ENCODE measurements at regions not wholly inside any gene's neighbourhood (a gene's known extent, or its start where the extent isn't known, plus 50 kb on each side); places are given as distances from the start of the nearest gene placed in this dataset.

- TF ChIP-seq EZH2 (IDR thresholded peaks at IDR 0.05; ENCODE audit: low read length, unreplicated experiment): no peak
- no peak for TF ChIP-seq CTCF (conservative IDR thresholded peaks at IDR 0.05; ENCODE audit: low read depth, low read length)
- DNase-seq: no peak
- H4K20me1 ChIP-seq (ENCODE audit: low read length): no peaks in the 10 kb centered on the region
- no peak overlapping the region for H2AFZ ChIP-seq (ENCODE audit: low read length)
- H3K36me3 ChIP-seq (ENCODE audit: low read depth, low read length): no peaks in the 10 kb centered on the region
- no peaks in the 10 kb centered on the region for H3F3A ChIP-seq (ENCODE audit: low read length, unreplicated experiment)
- no peaks in the 10 kb centered on the region for H3K27me3 ChIP-seq (ENCODE audit: low read length)
- POLR2A ChIA-PET (ENCODE audit: unreplicated experiment): no interaction called here
- no peaks in the 10 kb centered on the region for H3K4me1 ChIP-seq (ENCODE audit: insufficient read depth, low read length)
- no peak overlapping the region for H3K9ac ChIP-seq (ENCODE audit: low read length)
- H3K9me2 ChIP-seq (replicated peaks; ENCODE audit: low read length): no peaks in the 10 kb centered on the region
- no peak overlapping the region for H3K27ac ChIP-seq (ENCODE audit: low read length)
- H3K4me2 ChIP-seq (ENCODE audit: low read length): no peak overlapping the region
- CTCF ChIA-PET: no interaction called here
- H3K9me3 ChIP-seq (ENCODE audit: low read length): no peaks in the 10 kb centered on the region
- no peaks in the 10 kb centered on the region for H3K79me2 ChIP-seq (ENCODE audit: low read length)
- BruUV-seq (replicated peaks): no TSS peak
- H3K4me3 ChIP-seq (ENCODE audit: low read length): no peak overlapping the region
- no peak for ATAC-seq
- intact Hi-C loops (cut with micrococcal nuclease): no loop called here
Observed at GRCh38 chr5:3225201-3225960, 370.3 kb upstream of the IRX1 start.

DNA sequence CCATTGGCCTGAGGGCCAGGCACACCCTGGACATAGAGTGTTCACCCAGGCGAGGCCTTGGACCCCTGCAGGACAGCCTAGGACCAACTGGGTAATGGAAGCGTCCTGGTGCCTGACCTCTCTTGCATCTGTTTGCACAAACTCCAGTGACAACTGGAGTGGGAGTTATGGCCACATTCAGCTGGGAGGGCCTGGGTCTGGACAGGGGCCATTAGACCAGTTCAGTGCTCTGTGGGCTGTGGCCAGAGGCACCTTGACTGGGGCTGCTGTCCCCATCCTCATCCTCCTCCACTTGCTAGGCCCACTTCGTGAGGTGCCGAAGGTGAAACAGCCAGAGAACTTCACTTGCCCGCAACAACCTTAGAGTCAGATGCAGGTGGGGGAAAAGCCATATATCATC, 372.7 kb upstream of the IRX1 start:
- CTCF ChIA-PET: no interaction called here
- Histone ChIP-seq H3K27ac (ENCODE audit: low read length) (no peak overlapping the region), H3K36me3 (ENCODE audit: low read depth, low read length) (no peaks in the 10 kb centered on the region), H3K4me1 (ENCODE audit: insufficient read depth, low read length) (no peaks in the 10 kb centered on the region), H3K9ac (ENCODE audit: low read length) (no peak overlapping the region), H3K4me2 (ENCODE audit: low read length) (no peak overlapping the region), H3K9me3 (ENCODE audit: low read length) (no peaks in the 10 kb centered on the region), H3F3A (ENCODE audit: low read length, unreplicated experiment) (no peaks in the 10 kb centered on the region), H3K27me3 (ENCODE audit: low read length) (no peaks in the 10 kb centered on the region), H3K79me2 (ENCODE audit: low read length) (no peaks in the 10 kb centered on the region), H2AFZ (ENCODE audit: low read length) (no peak overlapping the region), H4K20me1 (ENCODE audit: low read length) (no peaks in the 10 kb centered on the region), H3K9me2 (replicated peaks; ENCODE audit: low read length) (no peaks in the 10 kb centered on the region), H3K4me3 (ENCODE audit: low read length) (no peak overlapping the region)
- intact Hi-C loops (cut with micrococcal nuclease): no loop called here
- no TSS peak for BruUV-seq (replicated peaks)
- ATAC-seq (no peak), DNase-seq (no peak)
- TF ChIP-seq CTCF (conservative IDR thresholded peaks at IDR 0.05; ENCODE audit: low read depth, low read length) (no peak), EZH2phosphoT487 (IDR thresholded peaks at IDR 0.05; ENCODE audit: borderline replicate concordance, low read length) (no peak), EZH2 (IDR thresholded peaks at IDR 0.05; ENCODE audit: low read length, unreplicated experiment) (no peak)
- POLR2A ChIA-PET (ENCODE audit: unreplicated experiment): no interaction called here

DNA sequence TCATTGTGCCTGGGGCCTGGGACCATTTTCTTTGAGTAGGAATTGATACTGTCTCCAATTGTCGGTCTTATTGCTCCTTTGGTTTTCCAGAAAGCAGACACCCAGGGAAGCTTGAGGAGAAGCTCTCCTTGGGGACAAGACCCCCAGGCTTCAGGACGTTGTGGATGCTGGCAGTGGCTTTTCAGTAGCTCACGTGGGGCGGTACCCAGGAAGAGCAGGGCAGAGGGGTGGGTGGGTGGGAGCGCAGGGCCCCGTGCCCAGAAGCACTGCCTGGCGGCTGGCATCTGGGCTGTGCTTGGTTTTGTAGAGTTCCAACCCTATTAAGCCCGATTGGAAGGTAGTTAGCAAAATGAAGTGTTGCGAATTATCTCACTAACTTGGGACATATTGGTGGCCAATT, 374.2 kb upstream of the IRX1 start:
- ATAC-seq (no peak), DNase-seq (no peak)
- no peaks in the 10 kb centered on the region for H3K9me3 ChIP-seq (ENCODE audit: low read length)
- no peaks in the 10 kb centered on the region for H3K36me3 ChIP-seq (ENCODE audit: low read depth, low read length)
- no peak overlapping the region for H3K9ac ChIP-seq (ENCODE audit: low read length)
- no peaks in the 10 kb centered on the region for H3K27me3 ChIP-seq (ENCODE audit: low read length)
- no TSS peak for BruUV-seq (replicated peaks)
- H3K4me1 ChIP-seq (ENCODE audit: insufficient read depth, low read length): no peaks in the 10 kb centered on the region
- H3K4me3 ChIP-seq (ENCODE audit: low read length): no peak overlapping the region
- no peaks in the 10 kb centered on the region for H4K20me1 ChIP-seq (ENCODE audit: low read length)
- TF ChIP-seq EZH2phosphoT487 (IDR thresholded peaks at IDR 0.05; ENCODE audit: borderline replicate concordance, low read length) (no peak), EZH2 (IDR thresholded peaks at IDR 0.05; ENCODE audit: low read length, unreplicated experiment) (no peak)
- H3K27ac ChIP-seq (ENCODE audit: low read length): no peak overlapping the region
- ChIA-PET POLR2A (ENCODE audit: unreplicated experiment) (no interaction called here), CTCF (no interaction called here)
- H3K4me2 ChIP-seq (ENCODE audit: low read length): no peak overlapping the region
- no peak overlapping the region for H2AFZ ChIP-seq (ENCODE audit: low read length)
- no peaks in the 10 kb centered on the region for H3F3A ChIP-seq (ENCODE audit: low read length, unreplicated experiment)
- no peaks in the 10 kb centered on the region for H3K79me2 ChIP-seq (ENCODE audit: low read length)
- no peaks in the 10 kb centered on the region for H3K9me2 ChIP-seq (replicated peaks; ENCODE audit: low read length)
- intact Hi-C loops (cut with micrococcal nuclease): no loop called here
